H9 (cell line): ENCODE measurements at regions not wholly inside any gene's neighbourhood (a gene's known extent, or its start where the extent isn't known, plus 50 kb on each side); places are given as distances from the start of the nearest gene placed in this dataset.

Source experiments
- DNase-seq: peaks from one replicate; pipeline ENCODE4 v3.0.0-alpha.2; 2017
- H2AFZ ChIP-seq: one replicate; pipeline ENCODE4 v1.6.1; 2013; ENCODE audit warnings: mild to moderate bottlenecking, low read length, control low read depth, moderate library complexity
- H2AK5ac ChIP-seq: 2 replicates; pipeline ENCODE4 v1.6.1; 2013; ENCODE audit warnings: low read length, control low read depth, mixed read lengths; ENCODE audit not compliant: insufficient read length
- H2BK120ac ChIP-seq: one replicate; pipeline ENCODE4 v1.6.1; 2013; ENCODE audit warnings: low read depth, mild to moderate bottlenecking, low read length, control low read depth, inconsistent platforms; ENCODE audit not compliant: poor library complexity, severe bottlenecking
- H2BK12ac ChIP-seq: 2 replicates; pipeline ENCODE4 v1.6.1; 2013; ENCODE audit warnings: low read length, control low read depth, mixed read lengths, low read depth; ENCODE audit not compliant: insufficient read length
- H2BK15ac ChIP-seq: 2 replicates; pipeline ENCODE4 v1.6.1; 2013; ENCODE audit warnings: low read depth, low read length, control low read depth
- H2BK20ac ChIP-seq: one replicate; pipeline ENCODE4 v1.6.1; 2013; ENCODE audit warnings: low read depth, mild to moderate bottlenecking, low read length, control low read depth, inconsistent platforms; ENCODE audit not compliant: poor library complexity, severe bottlenecking
- H2BK5ac ChIP-seq: 2 replicates; pipeline ENCODE4 v1.6.1; 2013; ENCODE audit warnings: low read length, control low read depth, mixed read lengths; ENCODE audit not compliant: insufficient read length
- H3K14ac ChIP-seq: 2 replicates; pipeline ENCODE4 v1.6.1; 2013; ENCODE audit warnings: low read length, control low read depth; ENCODE audit not compliant: insufficient read depth
- H3K18ac ChIP-seq: 2 replicates; pipeline ENCODE4 v1.6.1; 2013; ENCODE audit warnings: low read depth, mild to moderate bottlenecking, mixed read lengths, low read length, control low read depth; ENCODE audit not compliant: insufficient read length
- H3K23ac ChIP-seq: 2 replicates; pipeline ENCODE4 v1.6.1; 2013; ENCODE audit warnings: low read length, control low read depth, mixed read lengths, low read depth; ENCODE audit not compliant: insufficient read length
- H3K23me2 ChIP-seq: 2 replicates; pipeline ENCODE4 v1.6.1; 2013; ENCODE audit warnings: low read depth, mild to moderate bottlenecking, mixed read lengths, low read length, control low read depth; ENCODE audit not compliant: insufficient read length, poor library complexity, severe bottlenecking
- H3K27ac ChIP-seq: 2 replicates; pipeline ENCODE4 v1.5.1; 2013; ENCODE audit warnings: low read length, control low read depth, mixed read lengths, low read depth; ENCODE audit not compliant: insufficient read length
- H3K27me3 ChIP-seq: 2 replicates; pipeline ENCODE4 v1.6.1; 2013; ENCODE audit warnings: low read length, control low read depth, inconsistent platforms; ENCODE audit not compliant: insufficient read depth
- H3K4ac ChIP-seq: 2 replicates; pipeline ENCODE4 v1.6.1; 2013; ENCODE audit warnings: low read depth, mild to moderate bottlenecking, control low read depth, inconsistent platforms, low read length, moderate library complexity
- H3K4me1 ChIP-seq: 2 replicates; pipeline ENCODE4 v1.6.1; 2013; ENCODE audit warnings: low read length, control low read depth, inconsistent platforms; ENCODE audit not compliant: insufficient read depth
- H3K4me2 ChIP-seq: 2 replicates; pipeline ENCODE4 v1.6.1; 2013; ENCODE audit warnings: low read length, control low read depth, mixed read lengths; ENCODE audit not compliant: insufficient read length, insufficient read depth
- H3K56ac ChIP-seq: 2 replicates; pipeline ENCODE4 v1.6.1; 2013; ENCODE audit warnings: low read depth, mild to moderate bottlenecking, mixed read lengths, low read length, control low read depth; ENCODE audit not compliant: insufficient read length
- H3K79me1 ChIP-seq: 2 replicates; pipeline ENCODE4 v1.6.1; 2013; ENCODE audit warnings: low read depth, mild to moderate bottlenecking, moderate library complexity, low read length, control low read depth, inconsistent platforms; ENCODE audit not compliant: insufficient read depth, poor library complexity, severe bottlenecking
- H3K79me2 ChIP-seq: 2 replicates; pipeline ENCODE4 v1.6.1; 2013; ENCODE audit warnings: low read length, control low read depth, inconsistent platforms; ENCODE audit not compliant: insufficient read depth
- H3K9ac ChIP-seq: 2 replicates; pipeline ENCODE4 v1.6.1; 2013; ENCODE audit warnings: low read length, control low read depth, mixed read lengths; ENCODE audit not compliant: insufficient read length; ENCODE audit errors: extremely low read depth
- H3K9me3 ChIP-seq: one replicate; pipeline ENCODE4 v1.6.1; 2013; ENCODE audit warnings: low read depth, low read length, inconsistent platforms; ENCODE audit not compliant: control insufficient read depth
- H3T11ph ChIP-seq: one replicate; pipeline ENCODE4 v1.6.1; 2013; ENCODE audit warnings: mild to moderate bottlenecking, low read length, control low read depth, inconsistent platforms
- H4K20me1 ChIP-seq: one replicate; pipeline ENCODE4 v1.6.1; 2013; ENCODE audit not compliant: control insufficient read depth, insufficient read length, insufficient read depth
- H4K5ac ChIP-seq: 2 replicates; pipeline ENCODE4 v1.6.1; 2013; ENCODE audit warnings: low read depth, mild to moderate bottlenecking, mixed read lengths, low read length, control low read depth; ENCODE audit not compliant: insufficient read length
- H4K8ac ChIP-seq: replicated peaks from 2 replicates; pipeline ENCODE4 v1.6.1; 2013; ENCODE audit warnings: low read length, control low read depth, mixed read lengths, low read depth; ENCODE audit not compliant: insufficient read length
- H4K91ac ChIP-seq: 2 replicates; pipeline ENCODE4 v1.6.1; 2013; ENCODE audit warnings: low read depth, mild to moderate bottlenecking, moderate library complexity, mixed read lengths, low read length, control low read depth; ENCODE audit not compliant: insufficient read length
- H3K27ac Mint-ChIP-seq, 3 experiments: 2 replicates in 2 of 3; 3 replicates in 1 of 3; pipeline ENCODE4 v1.8.0; 2020 to 2021; ENCODE audit warnings: mixed read lengths in 3 of 3, mild to moderate bottlenecking in 1 of 3, moderate library complexity in 1 of 3
- H3K27me3 Mint-ChIP-seq: 2 replicates; pipeline ENCODE4 v1.8.0; 2021; ENCODE audit warnings: low read depth, mild to moderate bottlenecking, moderate library complexity, mixed read lengths
- H3K36me3 Mint-ChIP-seq, 3 experiments: 2 replicates in 2 of 3; 3 replicates in 1 of 3; pipeline ENCODE4 v1.8.0; 2020 to 2021; ENCODE audit warnings: low read depth in 3 of 3, mixed read lengths in 3 of 3; ENCODE audit not compliant: insufficient read depth in 1 of 3
- H3K4me1 Mint-ChIP-seq, 2 experiments: 2 replicates each; pipeline ENCODE4 v1.8.0; 2020; ENCODE audit warnings: mixed read lengths in 2 of 2
- H3K4me3 Mint-ChIP-seq, 2 experiments: 2 replicates in 1 of 2; 3 replicates in 1 of 2; pipeline ENCODE4 v1.8.0; 2020 to 2021; ENCODE audit warnings: mild to moderate bottlenecking in 2 of 2, mixed read lengths in 2 of 2, moderate library complexity in 1 of 2
- H3K9me3 Mint-ChIP-seq, 2 experiments: 2 replicates in 1 of 2; 3 replicates in 1 of 2; pipeline ENCODE4 v1.8.0; 2020; ENCODE audit warnings: mild to moderate bottlenecking in 2 of 2, mixed read lengths in 2 of 2, moderate library complexity in 1 of 2
- WGBS: extraction: QIAGEN DNeasy Blood & Tissue Kit; methylation state at CpG from one replicate; pipeline ENCODE4 v1.1.7; 2013; ENCODE audit warnings: missing lambda C conversion rate, low lambda C conversion rate, mixed read lengths; ENCODE audit not compliant: insufficient read length; ENCODE audit errors: extremely low coverage; 5-methylcytosine and 5-hydroxymethylcytosine counted together
- TF ChIP-seq, protein P1 (sequence below): fragments of 200-600 bp; sonication (generic); conservative IDR thresholded peaks from 3 replicates; pipeline ENCODE4 v1.8.0; 2021; ENCODE audit warnings: antibody characterized with exemption, mild to moderate bottlenecking

DNA sequence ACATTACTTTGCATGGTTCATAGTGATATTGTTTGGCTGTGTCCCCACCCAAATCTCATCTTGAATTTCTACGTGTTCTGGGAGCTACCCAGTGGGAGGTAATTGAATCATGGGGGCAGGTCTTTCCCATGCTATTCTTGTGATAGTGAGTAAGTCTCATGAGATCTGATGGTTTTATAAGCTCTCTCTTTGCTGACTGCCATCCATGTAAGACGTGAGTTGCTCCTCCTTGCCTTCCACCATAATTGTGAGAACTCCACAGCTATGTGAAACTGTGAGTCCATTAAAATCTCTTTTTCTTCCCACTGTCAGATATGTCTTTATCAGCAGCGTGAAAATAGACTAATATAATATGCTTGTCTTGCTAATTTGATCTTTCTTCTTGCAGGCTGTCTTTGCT lies 200.4 kb upstream of the NOX3 start:
- Histone ChIP-seq H3K9me3 (no peaks in the 10 kb centered on the region), H3K9ac (no peak overlapping the region), H3K27ac (no peak overlapping the region), H3K56ac (no peak overlapping the region), H4K91ac (no peak overlapping the region), H3K79me1 (no peaks in the 10 kb centered on the region), H2BK12ac (no peak overlapping the region), H3K23ac (no peak overlapping the region), H3K4ac (no peak overlapping the region), H3T11ph (no peak overlapping the region), H3K14ac (no peak overlapping the region), H3K4me1 (no peaks in the 10 kb centered on the region), H3K23me2 (no peaks in the 10 kb centered on the region), H2BK15ac (no peak overlapping the region), H4K5ac (no peak overlapping the region), H3K4me2 (no peak overlapping the region), H3K27me3 (no peaks in the 10 kb centered on the region), H2AK5ac (no peak overlapping the region), H4K8ac (no peak overlapping the region), H2BK5ac (no peak overlapping the region), H2AFZ (no peak overlapping the region), H4K20me1 (no peaks in the 10 kb centered on the region), H3K18ac (no peak overlapping the region), H2BK120ac (no peak overlapping the region), H2BK20ac (no peak overlapping the region), H3K79me2 (no peaks in the 10 kb centered on the region)
- Mint-ChIP-seq H3K36me3 (peaks cover 2 to 7% (median 5%) of the 10 kb centered on the region in 3 experiments; a peak in 5 of 7 replicates), H3K4me3 (no peak overlapping the region), H3K9me3 (peaks cover 10 to 13% of the 10 kb centered on the region in 2 experiments), H3K27ac (no peak overlapping the region), H3K27me3 (no peaks in the 10 kb centered on the region), H3K4me1 (peaks cover 0 to 2% of the 10 kb centered on the region in 2 experiments; a peak in 2 of 4 replicates)
- no CpG with 5 or more reads among the region's 3 CpGs for WGBS
- TF ChIP-seq, protein P1, sequence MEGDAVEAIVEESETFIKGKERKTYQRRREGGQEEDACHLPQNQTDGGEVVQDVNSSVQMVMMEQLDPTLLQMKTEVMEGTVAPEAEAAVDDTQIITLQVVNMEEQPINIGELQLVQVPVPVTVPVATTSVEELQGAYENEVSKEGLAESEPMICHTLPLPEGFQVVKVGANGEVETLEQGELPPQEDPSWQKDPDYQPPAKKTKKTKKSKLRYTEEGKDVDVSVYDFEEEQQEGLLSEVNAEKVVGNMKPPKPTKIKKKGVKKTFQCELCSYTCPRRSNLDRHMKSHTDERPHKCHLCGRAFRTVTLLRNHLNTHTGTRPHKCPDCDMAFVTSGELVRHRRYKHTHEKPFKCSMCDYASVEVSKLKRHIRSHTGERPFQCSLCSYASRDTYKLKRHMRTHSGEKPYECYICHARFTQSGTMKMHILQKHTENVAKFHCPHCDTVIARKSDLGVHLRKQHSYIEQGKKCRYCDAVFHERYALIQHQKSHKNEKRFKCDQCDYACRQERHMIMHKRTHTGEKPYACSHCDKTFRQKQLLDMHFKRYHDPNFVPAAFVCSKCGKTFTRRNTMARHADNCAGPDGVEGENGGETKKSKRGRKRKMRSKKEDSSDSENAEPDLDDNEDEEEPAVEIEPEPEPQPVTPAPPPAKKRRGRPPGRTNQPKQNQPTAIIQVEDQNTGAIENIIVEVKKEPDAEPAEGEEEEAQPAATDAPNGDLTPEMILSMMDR = no peak
- no peak for DNase-seq
